Activated CD4-positive, alpha-beta T cell treated with anti-CD3 and anti-CD28 coated beads, Interleukin-2, amount 50 U/mL, for 16 hours (primary cell): ENCODE measurements at regions not wholly inside any gene's neighbourhood (a gene's known extent, or its start where the extent isn't known, plus 50 kb on each side); places are given as distances from the start of the nearest gene placed in this dataset.

Source experiments
- DNase-seq: peaks from one replicate; pipeline ENCODE4 v3.0.0-alpha.2; 2020

- DNase-seq, result no peak
These were observed 144.7 kb upstream of the COPS8 start for GRCh38 chr2:236940916-236941520.

- DNase-seq, result no peak
These were observed 144.1 kb upstream of the COPS8 start for GRCh38 chr2:236941551-236941950.

- DNase-seq, result no peak
These were observed 143.1 kb upstream of the COPS8 start for GRCh38 chr2:236942554-236942953.

- DNase-seq, result no peak
These were observed 142.6 kb upstream of the COPS8 start for GRCh38 chr2:236943068-236943467.

GRCh38 chr2:236943841-236944513, 141.7 kb upstream of the COPS8 start:
- no peak for DNase-seq

- DNase-seq, result no peak
These were observed 141.1 kb upstream of the COPS8 start for GRCh38 chr2:236944561-236944960.

- DNase-seq, result no peak
These were observed 140.2 kb upstream of the COPS8 start for GRCh38 chr2:236945431-236946016.

- no peak for DNase-seq
These were observed 138.8 kb upstream of the COPS8 start for GRCh38 chr2:236946871-236947270.

- no peak for DNase-seq
These were observed 138.4 kb upstream of the COPS8 start for GRCh38 chr2:236947294-236947693.

- no peak for DNase-seq
These were observed 137.8 kb upstream of the COPS8 start for GRCh38 chr2:236947896-236948295.

- DNase-seq, result no peak
These were observed 136.4 kb upstream of the COPS8 start for GRCh38 chr2:236949089-236949905.

GRCh38 chr2:236951830-236952475, 133.7 kb upstream of the COPS8 start:
- no peak for DNase-seq

GRCh38 chr2:236954641-236955040, 131.0 kb upstream of the COPS8 start:
- DNase-seq, result no peak

- no peak for DNase-seq
These were observed 130.1 kb upstream of the COPS8 start for GRCh38 chr2:236955521-236956030.

- DNase-seq, result peak; percentile 30
These were observed 129.6 kb upstream of the COPS8 start for GRCh38 chr2:236956031-236956618.

GRCh38 chr2:236956641-236957040, 129.0 kb upstream of the COPS8 start:
- no peak for DNase-seq

GRCh38 chr2:236959036-236959435, 126.7 kb upstream of the COPS8 start:
- no peak for DNase-seq

GRCh38 chr2:236959876-236960275, 125.8 kb upstream of the COPS8 start:
- DNase-seq, result no peak

- no peak for DNase-seq
These were observed 125.2 kb upstream of the COPS8 start for GRCh38 chr2:236960531-236960930.

- DNase-seq, result no peak
These were observed 122.9 kb upstream of the COPS8 start for GRCh38 chr2:236962816-236963215.

- no peak for DNase-seq
These were observed 122.0 kb upstream of the COPS8 start for GRCh38 chr2:236963631-236964182.

- DNase-seq, result no peak
These were observed 121.4 kb upstream of the COPS8 start for GRCh38 chr2:236964291-236964690.
